ENCODE measurements at regions not wholly inside any gene's neighbourhood (a gene's known extent, or its start where the extent isn't known, plus 50 kb on each side); places are given as distances from the start of the nearest gene placed in this dataset.

DNA sequence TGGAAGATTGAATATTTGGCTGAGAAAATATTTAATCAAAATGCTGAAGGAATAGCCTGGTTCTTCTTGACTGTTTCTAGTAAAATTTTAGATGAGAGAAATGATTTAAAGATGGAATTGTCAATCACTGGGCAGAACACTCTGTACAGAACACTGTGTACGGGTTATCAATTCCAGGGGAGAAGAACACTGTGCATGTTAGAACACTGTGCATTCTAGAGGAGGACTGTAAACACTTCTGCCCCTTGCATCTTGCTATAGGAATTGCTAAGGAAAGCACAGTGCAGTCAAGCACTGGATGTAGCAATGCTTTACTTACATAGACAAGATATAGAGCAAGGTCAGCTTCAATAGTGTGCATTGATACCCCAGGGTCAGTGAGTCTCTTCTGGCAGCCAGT lies 98.7 kb downstream of the RWDD3 start:
- no peak for DNase-seq (ENCODE audit: extremely low read depth in 1 of 4, low spot score in 3 of 4)
- WGBS (ENCODE audit: insufficient coverage, low coverage, missing lambda C conversion rate): 0% methylated on average over 1 of the region's 1 CpG
- Histone ChIP-seq H3K4me1 (replicated peaks in 1 of 2; ENCODE audit: control insufficient read depth in 2 of 2, insufficient read depth in 2 of 2, low read length in 2 of 2) (no peaks in the 10 kb centered on the region), H3K79me2 (ENCODE audit: control insufficient read depth, insufficient read depth, low read length) (no peaks in the 10 kb centered on the region), H3K4me3 (no peak overlapping the region), H3K9ac (ENCODE audit: insufficient read depth in 1 of 2, low read depth in 2 of 2, low read length in 2 of 2) (no peak overlapping the region), H3K4me2 (ENCODE audit: insufficient read depth, low read length) (no peak overlapping the region), H3K36me3 (ENCODE audit: control insufficient read depth, insufficient read depth, low read length) (no peaks in the 10 kb centered on the region), H2AFZ (ENCODE audit: low read depth, low read length) (no peak overlapping the region), H3K27me3 (ENCODE audit: control insufficient read depth in 2 of 2, insufficient read depth in 2 of 2, low read length in 2 of 2) (no peaks in the 10 kb centered on the region), H3K27ac (ENCODE audit: extremely low read depth, low read depth, low read length) (no peak overlapping the region), H3K9me1 (ENCODE audit: control insufficient read depth, insufficient read depth, low read length) (no peaks in the 10 kb centered on the region), H4K20me1 (replicated peaks; ENCODE audit: control insufficient read depth, insufficient read depth, low read length) (no peaks in the 10 kb centered on the region), H3K9me3 (replicated peaks; ENCODE audit: control insufficient read depth, insufficient read depth, low read depth, low read length) (no peaks in the 10 kb centered on the region)
- no peak for TF ChIP-seq FOS (IDR thresholded peaks at IDR 0.05; ENCODE audit: extremely low read depth, insufficient read length)
- TF ChIP-seq ARHGAP35 (IDR thresholded peaks at IDR 0.05; ENCODE audit: partially characterized antibody): no peak
- TF ChIP-seq, protein P1, sequence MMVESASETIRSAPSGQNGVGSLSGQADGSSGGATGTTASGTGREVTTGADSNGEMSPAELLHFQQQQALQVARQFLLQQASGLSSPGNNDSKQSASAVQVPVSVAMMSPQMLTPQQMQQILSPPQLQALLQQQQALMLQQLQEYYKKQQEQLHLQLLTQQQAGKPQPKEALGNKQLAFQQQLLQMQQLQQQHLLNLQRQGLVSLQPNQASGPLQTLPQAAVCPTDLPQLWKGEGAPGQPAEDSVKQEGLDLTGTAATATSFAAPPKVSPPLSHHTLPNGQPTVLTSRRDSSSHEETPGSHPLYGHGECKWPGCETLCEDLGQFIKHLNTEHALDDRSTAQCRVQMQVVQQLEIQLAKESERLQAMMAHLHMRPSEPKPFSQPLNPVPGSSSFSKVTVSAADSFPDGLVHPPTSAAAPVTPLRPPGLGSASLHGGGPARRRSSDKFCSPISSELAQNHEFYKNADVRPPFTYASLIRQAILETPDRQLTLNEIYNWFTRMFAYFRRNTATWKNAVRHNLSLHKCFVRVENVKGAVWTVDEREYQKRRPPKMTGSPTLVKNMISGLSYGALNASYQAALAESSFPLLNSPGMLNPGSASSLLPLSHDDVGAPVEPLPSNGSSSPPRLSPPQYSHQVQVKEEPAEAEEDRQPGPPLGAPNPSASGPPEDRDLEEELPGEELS (CRISPR knock-in tag; IDR thresholded peaks at IDR 0.05; ENCODE audit: borderline replicate concordance): no peak
- BruUV-seq (replicated peaks): no TSS peak
- CTCF ChIA-PET (ENCODE audit: low intra/inter-chr PET ratio): no interaction called here
- no peak for ATAC-seq
- in situ Hi-C loops (cut with MboI) (no loop called here), intact Hi-C loops (cut with micrococcal nuclease) (no loop called here)
- POLR2A ChIA-PET: interaction anchor here (0.9 kb wide), 1 partner anchor 11 kb away, joined by 3 read pairs; no protein-coding TSS in a partner anchor
- FAIRE-seq: no peak

DNA sequence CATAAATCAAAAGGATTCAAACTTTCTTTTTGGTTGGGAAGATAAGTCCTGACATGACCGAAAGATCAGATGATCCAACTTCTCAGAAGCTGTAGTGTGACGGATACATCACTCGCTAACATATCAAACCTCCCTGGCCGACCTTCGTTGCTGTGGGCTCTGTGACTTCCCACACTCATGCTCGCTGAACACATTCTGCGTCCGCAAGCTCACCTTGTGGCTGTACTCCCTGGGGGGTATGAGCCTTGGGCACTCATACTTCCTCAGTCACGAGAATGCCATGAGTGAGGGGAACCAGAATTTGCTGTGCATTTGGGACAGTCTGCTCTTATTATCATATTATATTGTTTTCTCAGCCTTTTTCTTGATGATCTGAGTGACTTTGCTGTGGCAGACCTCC lies 105.4 kb downstream of the RWDD3 start:
- no peaks in the 10 kb centered on the region for H3K4me1 ChIP-seq (replicated peaks in 1 of 2; ENCODE audit: control insufficient read depth in 2 of 2, insufficient read depth in 2 of 2, low read length in 2 of 2)
- no peak overlapping the region for H3K4me3 ChIP-seq
- H2AFZ ChIP-seq (ENCODE audit: low read depth, low read length): no peak overlapping the region
- no peaks in the 10 kb centered on the region for H3K36me3 ChIP-seq (ENCODE audit: control insufficient read depth, insufficient read depth, low read length)
- no peaks in the 10 kb centered on the region for H3K79me2 ChIP-seq (ENCODE audit: control insufficient read depth, insufficient read depth, low read length)
- no TSS peak for BruUV-seq (replicated peaks)
- in situ Hi-C loops (cut with MboI): no loop called here
- H3K9me3 ChIP-seq (replicated peaks; ENCODE audit: control insufficient read depth, insufficient read depth, low read depth, low read length): no peaks in the 10 kb centered on the region
- intact Hi-C loops (cut with micrococcal nuclease): no loop called here
- WGBS (ENCODE audit: insufficient coverage, low coverage, missing lambda C conversion rate): 1% methylated on average over 9 of the region's 9 CpGs
- no peaks in the 10 kb centered on the region; the same call in 1 of the 2 replicates for H4K20me1 ChIP-seq (replicated peaks; ENCODE audit: control insufficient read depth, insufficient read depth, low read length)
- no peak overlapping the region for H3K9ac ChIP-seq (ENCODE audit: insufficient read depth in 1 of 2, low read depth in 2 of 2, low read length in 2 of 2)
- H3K9me1 ChIP-seq (ENCODE audit: control insufficient read depth, insufficient read depth, low read length): no peaks in the 10 kb centered on the region
- no peak overlapping the region for H3K27ac ChIP-seq (ENCODE audit: extremely low read depth, low read depth, low read length)
- no peak for ATAC-seq
- no peak overlapping the region for H3K4me2 ChIP-seq (ENCODE audit: insufficient read depth, low read length)
- no peak for FAIRE-seq
- no peaks in the 10 kb centered on the region for H3K27me3 ChIP-seq (ENCODE audit: control insufficient read depth in 2 of 2, insufficient read depth in 2 of 2, low read length in 2 of 2)
- POLR2A ChIA-PET: no interaction called here
- CTCF ChIA-PET (ENCODE audit: low intra/inter-chr PET ratio): no interaction called here
- DNase-seq (ENCODE audit: extremely low read depth in 1 of 4, low spot score in 3 of 4): no peak
- TF ChIP-seq ZNF589 (CRISPR knock-in tag; IDR thresholded peaks at IDR 0.05; ENCODE audit: low read depth): no peak
- TF ChIP-seq ZNF57 (CRISPR knock-in tag; IDR thresholded peaks at IDR 0.05): no peak
- no peak for TF ChIP-seq BDP1 (IDR thresholded peaks at IDR 0.05; ENCODE audit: insufficient read depth, insufficient read length)
- no peak for TF ChIP-seq JUN (IDR thresholded peaks at IDR 0.05; ENCODE audit: borderline replicate concordance, low read depth, low read length)
- TF ChIP-seq JUN (CRISPR knock-in tag; IDR thresholded peaks at IDR 0.05; ENCODE audit: borderline replicate concordance): no peak
- no peak for TF ChIP-seq TRIM24 (IDR thresholded peaks at IDR 0.05)
- no peak for TF ChIP-seq POU5F1 (IDR thresholded peaks at IDR 0.05; ENCODE audit: borderline replicate concordance, low read depth, low read length, partially characterized antibody)
- no peak for TF ChIP-seq TEAD1 (CRISPR knock-in tag; IDR thresholded peaks at IDR 0.05)
- no peak for TF ChIP-seq PTRF (tag; IDR thresholded peaks at IDR 0.05)
- no peak for TF ChIP-seq PHF20 (IDR thresholded peaks at IDR 0.05; ENCODE audit: partially characterized antibody)
- TF ChIP-seq, protein P2, sequence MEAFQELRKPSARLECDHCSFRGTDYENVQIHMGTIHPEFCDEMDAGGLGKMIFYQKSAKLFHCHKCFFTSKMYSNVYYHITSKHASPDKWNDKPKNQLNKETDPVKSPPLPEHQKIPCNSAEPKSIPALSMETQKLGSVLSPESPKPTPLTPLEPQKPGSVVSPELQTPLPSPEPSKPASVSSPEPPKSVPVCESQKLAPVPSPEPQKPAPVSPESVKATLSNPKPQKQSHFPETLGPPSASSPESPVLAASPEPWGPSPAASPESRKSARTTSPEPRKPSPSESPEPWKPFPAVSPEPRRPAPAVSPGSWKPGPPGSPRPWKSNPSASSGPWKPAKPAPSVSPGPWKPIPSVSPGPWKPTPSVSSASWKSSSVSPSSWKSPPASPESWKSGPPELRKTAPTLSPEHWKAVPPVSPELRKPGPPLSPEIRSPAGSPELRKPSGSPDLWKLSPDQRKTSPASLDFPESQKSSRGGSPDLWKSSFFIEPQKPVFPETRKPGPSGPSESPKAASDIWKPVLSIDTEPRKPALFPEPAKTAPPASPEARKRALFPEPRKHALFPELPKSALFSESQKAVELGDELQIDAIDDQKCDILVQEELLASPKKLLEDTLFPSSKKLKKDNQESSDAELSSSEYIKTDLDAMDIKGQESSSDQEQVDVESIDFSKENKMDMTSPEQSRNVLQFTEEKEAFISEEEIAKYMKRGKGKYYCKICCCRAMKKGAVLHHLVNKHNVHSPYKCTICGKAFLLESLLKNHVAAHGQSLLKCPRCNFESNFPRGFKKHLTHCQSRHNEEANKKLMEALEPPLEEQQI (IDR thresholded peaks at IDR 0.05): no peak
- no peak for TF ChIP-seq DPF2 (IDR thresholded peaks at IDR 0.05)
